Tongue (tissue), 1 donor: ENCODE measurements at regions not wholly inside any gene's neighbourhood (a gene's known extent, or its start where the extent isn't known, plus 50 kb on each side); places are given as distances from the start of the nearest gene placed in this dataset.

Source experiments
- DNase-seq: peaks from one replicate; pipeline ENCODE4 v3.0.0-alpha.2; 2015

GRCh38 chr20:4600308-4601014 is 85.8 kb upstream of the PRNP start:
- no peak for DNase-seq

- no peak for DNase-seq
Measured at GRCh38 chr20:4597215-4597614, 89.0 kb upstream of the PRNP start.

GRCh38 chr20:4593149-4593525 is 93.1 kb upstream of the PRNP start:
- DNase-seq: no peak

- DNase-seq: peak; percentile 66
Measured at GRCh38 chr20:4592316-4593148, 93.7 kb upstream of the PRNP start.

- DNase-seq: no peak
Measured at GRCh38 chr20:4591975-4592315, 94.3 kb upstream of the PRNP start.

- DNase-seq: no peak
Measured at GRCh38 chr20:4585758-4586157, 100.5 kb upstream of the PRNP start.

GRCh38 chr20:4585104-4585753 is 101.0 kb upstream of the PRNP start:
- no peak for DNase-seq

GRCh38 chr20:4584510-4584909 is 101.7 kb upstream of the PRNP start:
- DNase-seq: no peak

GRCh38 chr20:4581838-4582237 is 104.4 kb upstream of the PRNP start:
- no peak for DNase-seq

GRCh38 chr20:4578375-4578774 is 107.9 kb upstream of the PRNP start:
- DNase-seq: no peak

- no peak for DNase-seq
Measured at GRCh38 chr20:4574356-4574690, 111.9 kb upstream of the PRNP start.

GRCh38 chr20:4573564-4574355 is 112.5 kb upstream of the PRNP start:
- peak; percentile 5 for DNase-seq

- DNase-seq: no peak
Measured at GRCh38 chr20:4571759-4572531, 114.3 kb upstream of the PRNP start.

- no peak for DNase-seq
Measured at GRCh38 chr20:4569865-4570264, 116.4 kb upstream of the PRNP start.

- DNase-seq: no peak
Measured at GRCh38 chr20:4569092-4569491, 117.2 kb upstream of the PRNP start.

- DNase-seq: no peak
Measured at GRCh38 chr20:4568361-4568959, 117.8 kb upstream of the PRNP start.

GRCh38 chr20:4567170-4567569 is 119.1 kb upstream of the PRNP start:
- DNase-seq: no peak

GRCh38 chr20:4563534-4563933 is 122.7 kb upstream of the PRNP start:
- DNase-seq: peak; percentile 64

- no peak for DNase-seq
Measured at GRCh38 chr20:4563031-4563430, 123.2 kb upstream of the PRNP start.

- no peak for DNase-seq
Measured at GRCh38 chr20:4560667-4561066, 125.6 kb upstream of the PRNP start.

- DNase-seq: no peak
Measured at GRCh38 chr20:4559906-4560305, 126.3 kb upstream of the PRNP start.

GRCh38 chr20:4559106-4559505 is 127.2 kb upstream of the PRNP start:
- no peak for DNase-seq
